HG03159 (cell line): ENCODE measurements at regions not wholly inside any gene's neighbourhood (a gene's known extent, or its start where the extent isn't known, plus 50 kb on each side); places are given as distances from the start of the nearest gene placed in this dataset.
"Not testable (repeated sequence)": the region's sequence is repeated elsewhere in the genome, so short reads cannot be mapped to it uniquely, and the experiment has no call there.

Experiments used
- ATAC-seq: cut with Tn5 transposase; IDR thresholded peaks from one replicate; pipeline ENCODE4 v1.9.1; 2021; ENCODE audit warnings: mild to moderate bottlenecking, moderate library complexity; ENCODE audit not compliant: unreplicated experiment

GRCh38 chr4:43089730-43090129 is 197.2 kb downstream of the GRXCR1 start:
- no peak for ATAC-seq

- no peak for ATAC-seq
Measured at GRCh38 chr4:43103048-43103447, 210.5 kb downstream of the GRXCR1 start.

- ATAC-seq, result no peak
Measured at GRCh38 chr4:43112139-43112538, 219.6 kb downstream of the GRXCR1 start.

- no peak for ATAC-seq
Measured at GRCh38 chr4:43113196-43113595, 220.7 kb downstream of the GRXCR1 start.

GRCh38 chr4:43126595-43126994 is 234.1 kb downstream of the GRXCR1 start:
- ATAC-seq, result no peak

GRCh38 chr4:43130228-43131021 is 237.9 kb downstream of the GRXCR1 start:
- ATAC-seq, result no peak

- ATAC-seq, result peak; percentile 82
Measured at GRCh38 chr4:43132010-43132582, 239.6 kb downstream of the GRXCR1 start.

- ATAC-seq, result no peak
Measured at GRCh38 chr4:43133566-43133965, 241.1 kb downstream of the GRXCR1 start.

GRCh38 chr4:43136752-43137151 is 244.2 kb downstream of the GRXCR1 start:
- ATAC-seq, result no peak

GRCh38 chr4:43146198-43146597 is 253.7 kb downstream of the GRXCR1 start:
- no peak for ATAC-seq

- ATAC-seq, result no peak
Measured at GRCh38 chr4:43148481-43148880, 256.0 kb downstream of the GRXCR1 start.

GRCh38 chr4:43163101-43163792 is 270.7 kb downstream of the GRXCR1 start:
- ATAC-seq, result peak; percentile 91

GRCh38 chr4:43189741-43190140 is 297.2 kb downstream of the GRXCR1 start:
- no peak for ATAC-seq

- not testable (repeated sequence) for ATAC-seq
Measured at GRCh38 chr4:43212576-43212975, 320.1 kb downstream of the GRXCR1 start.

GRCh38 chr4:43223820-43224219 is 331.3 kb downstream of the GRXCR1 start:
- no peak for ATAC-seq

GRCh38 chr4:43224559-43224958 is 332.0 kb downstream of the GRXCR1 start:
- ATAC-seq, result no peak

GRCh38 chr4:43233321-43233720 is 340.8 kb downstream of the GRXCR1 start:
- ATAC-seq, result no peak

GRCh38 chr4:43234626-43235415 is 342.3 kb downstream of the GRXCR1 start:
- ATAC-seq, result no peak

GRCh38 chr4:43238008-43238407 is 345.5 kb downstream of the GRXCR1 start:
- no peak for ATAC-seq

GRCh38 chr4:43238585-43238984 is 346.1 kb downstream of the GRXCR1 start:
- no peak for ATAC-seq

- no peak for ATAC-seq
Measured at GRCh38 chr4:43241104-43241503, 348.6 kb downstream of the GRXCR1 start.
